Iris pigment epithelial cell (primary cell): ENCODE measurements at regions not wholly inside any gene's neighbourhood (a gene's known extent, or its start where the extent isn't known, plus 50 kb on each side); places are given as distances from the start of the nearest gene placed in this dataset.
"Not testable (repeated sequence)": the region's sequence is repeated elsewhere in the genome, so short reads cannot be mapped to it uniquely, and the experiment has no call there.

Source experiments
- DNase-seq: peaks from one replicate; pipeline ENCODE4 v3.0.0-alpha.2; 2011; ENCODE audit warnings: low read depth

DNA sequence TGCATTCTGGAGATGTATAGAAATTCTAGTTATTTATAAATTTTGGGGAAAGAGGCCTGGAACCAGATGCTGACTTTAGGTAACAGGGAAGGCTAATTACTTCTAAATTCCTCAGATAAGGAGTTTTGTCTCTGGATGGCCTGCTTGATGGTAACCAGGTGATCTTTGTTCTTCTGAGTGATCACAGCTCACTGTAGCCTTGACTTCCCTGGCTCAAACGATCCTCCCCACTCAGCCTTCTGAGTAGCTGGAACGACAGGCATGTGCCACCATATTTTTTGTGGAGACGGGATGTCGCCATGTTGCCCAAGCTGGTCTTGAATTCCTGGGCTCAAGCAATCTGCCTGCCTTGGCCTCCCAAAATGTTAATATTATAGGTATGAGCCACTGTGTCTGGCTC lies 54.4 kb upstream of the MSH6 start:
- no peak for DNase-seq

DNA sequence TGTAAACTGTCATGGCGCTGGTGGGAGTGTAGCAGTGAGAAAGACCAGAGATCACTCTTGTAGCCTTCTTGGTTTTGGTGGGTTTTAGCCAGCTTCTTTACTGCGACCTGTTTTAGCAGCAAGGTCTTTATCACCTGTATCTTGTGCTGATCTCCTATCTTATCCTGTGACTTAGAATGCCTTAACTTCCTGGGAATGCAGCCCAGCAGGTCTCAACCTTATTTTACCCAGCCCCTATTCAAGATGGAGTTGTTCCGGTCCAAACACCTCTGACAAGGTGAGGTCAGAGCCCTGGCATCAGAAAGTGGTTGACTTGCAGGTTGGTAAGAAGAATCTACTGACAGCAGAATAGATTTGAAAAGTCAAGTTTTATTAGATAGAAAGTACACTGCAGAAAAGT lies 55.0 kb upstream of the MSH6 start:
- no peak for DNase-seq

DNA sequence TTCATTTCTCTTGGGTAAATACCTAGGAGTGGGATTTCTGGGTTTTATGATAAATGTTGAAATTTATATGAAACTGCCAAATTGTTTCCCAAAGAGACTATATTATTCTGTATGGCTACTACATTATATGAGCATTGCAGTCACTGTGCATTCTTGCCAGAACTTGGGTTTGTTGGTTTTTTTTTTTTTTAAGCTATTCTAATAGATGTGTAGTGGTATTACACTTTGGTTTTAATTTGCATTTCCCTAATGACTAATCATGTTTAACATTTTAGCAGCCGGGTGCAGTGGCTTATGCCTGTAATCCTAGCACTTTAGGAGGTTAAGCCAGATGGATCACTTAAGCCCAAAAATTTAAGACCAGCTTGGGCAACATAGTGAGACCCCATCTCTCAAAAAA lies 56.0 kb upstream of the MSH6 start:
- DNase-seq, result not testable (repeated sequence)

DNA sequence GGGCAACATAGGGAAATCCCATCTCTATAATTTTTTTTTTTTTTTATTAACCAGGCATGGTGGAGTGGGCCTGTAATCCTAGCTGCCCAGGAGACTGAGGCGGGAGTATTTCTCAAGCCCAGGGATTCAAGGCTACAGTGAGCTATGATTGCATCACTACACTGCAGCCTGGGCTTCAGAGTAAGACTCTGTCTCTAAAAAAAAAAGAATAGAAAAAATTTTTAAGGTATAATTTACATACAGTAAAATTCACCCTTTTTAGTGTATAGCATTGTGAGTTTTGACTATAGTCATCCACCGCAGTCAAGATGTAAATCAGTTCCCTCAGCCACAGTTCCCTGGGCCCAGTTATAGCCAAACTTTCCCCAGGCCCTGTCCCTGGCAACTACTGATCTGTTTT lies 57.1 kb upstream of the MSH6 start:
- peak; percentile 72 for DNase-seq

DNA sequence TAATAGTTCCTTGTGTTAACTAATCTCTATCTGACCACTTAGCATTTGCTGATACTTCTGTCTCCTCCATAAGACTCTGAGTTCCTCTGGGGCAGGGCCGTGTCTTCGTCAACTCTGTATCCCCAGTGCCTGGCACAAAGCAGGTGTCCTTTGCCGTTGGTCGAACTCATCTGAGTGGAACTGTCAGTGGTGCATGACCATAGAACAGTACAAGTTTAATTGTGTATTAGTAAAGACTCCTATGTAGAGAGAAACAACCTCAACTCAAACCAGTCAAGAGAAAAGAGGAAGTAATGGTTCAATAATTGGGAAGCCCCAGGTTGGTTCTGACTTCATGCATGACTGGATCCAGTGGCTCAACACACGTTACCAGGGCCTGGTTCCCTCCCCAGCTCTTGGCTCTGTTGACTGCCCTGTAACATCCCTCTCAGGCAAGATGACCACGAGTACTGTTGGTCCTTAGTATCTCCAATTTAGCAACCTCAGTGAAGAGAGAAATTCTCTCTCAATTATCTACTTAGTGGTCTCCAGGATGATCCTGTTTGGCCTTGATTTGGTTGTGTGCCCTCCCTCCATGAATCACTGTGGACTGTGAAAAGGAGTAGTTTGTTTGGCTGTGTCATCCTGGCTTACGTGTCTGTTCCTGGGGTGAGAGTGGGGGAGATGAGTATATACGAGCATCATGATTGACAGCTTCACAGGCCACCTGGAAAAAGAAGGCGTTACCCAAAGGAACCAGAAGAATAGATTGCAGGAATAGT lies 58.5 kb upstream of the MSH6 start:
- DNase-seq, result peak; percentile 78

DNA sequence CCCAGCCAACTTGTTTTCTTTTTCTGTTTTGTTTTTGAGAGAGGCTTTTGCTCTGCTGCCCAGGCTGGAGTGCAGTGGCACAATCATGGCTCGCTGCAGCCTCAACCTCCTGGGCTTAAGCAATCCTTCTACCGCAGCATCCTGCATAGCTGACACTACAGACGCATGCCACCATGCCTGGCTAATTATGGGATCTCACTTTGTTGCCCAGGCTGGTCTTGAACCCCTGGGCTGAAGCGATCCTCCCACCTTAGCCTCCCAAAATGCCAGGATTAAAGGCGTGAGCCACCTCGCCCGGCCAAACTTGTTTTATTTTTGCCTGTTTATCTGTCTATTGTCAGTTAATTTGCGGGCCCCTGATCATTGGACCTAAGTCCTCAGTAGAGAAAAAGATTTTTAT lies 61.6 kb upstream of the MSH6 start:
- DNase-seq, result no peak

DNA sequence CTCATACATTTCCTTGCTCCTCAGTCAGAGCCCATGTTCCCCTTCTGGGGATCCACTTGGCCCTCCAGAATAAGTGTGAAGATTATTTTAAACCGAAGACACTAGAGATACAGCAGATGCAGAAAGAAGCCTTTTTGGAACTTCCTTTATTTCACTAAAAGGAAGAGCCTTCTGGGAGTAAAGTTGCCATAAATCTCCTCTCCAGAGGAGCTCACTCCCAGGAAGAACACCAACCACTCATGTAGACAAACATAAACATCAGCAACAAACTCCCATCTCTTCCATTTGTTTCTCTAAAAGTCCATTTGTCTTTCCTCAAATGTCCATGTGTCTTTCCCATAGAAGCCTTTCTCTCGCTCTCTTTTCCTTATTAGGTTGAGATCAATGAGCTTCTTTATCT lies 62.4 kb upstream of the MSH6 start:
- DNase-seq, result no peak

DNA sequence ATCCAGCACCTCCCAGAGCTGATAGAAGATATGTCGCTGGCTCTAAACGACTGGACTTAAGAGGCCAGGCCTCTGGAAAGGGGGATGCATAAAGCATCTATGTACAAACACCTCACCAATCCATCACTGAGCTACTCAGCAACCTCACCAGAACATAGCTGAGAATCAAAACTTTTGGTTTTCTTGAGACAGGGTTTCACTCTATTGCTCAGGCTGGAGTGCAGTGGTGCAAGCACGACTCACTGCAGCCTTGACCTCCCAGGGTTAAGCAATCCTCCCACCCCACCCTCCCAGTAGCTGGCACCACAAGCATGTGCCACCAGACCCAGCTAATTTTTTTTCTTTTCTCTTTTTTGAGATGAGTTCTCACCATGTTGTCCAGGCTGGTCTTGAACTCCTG lies 62.9 kb upstream of the MSH6 start:
- no peak for DNase-seq

DNA sequence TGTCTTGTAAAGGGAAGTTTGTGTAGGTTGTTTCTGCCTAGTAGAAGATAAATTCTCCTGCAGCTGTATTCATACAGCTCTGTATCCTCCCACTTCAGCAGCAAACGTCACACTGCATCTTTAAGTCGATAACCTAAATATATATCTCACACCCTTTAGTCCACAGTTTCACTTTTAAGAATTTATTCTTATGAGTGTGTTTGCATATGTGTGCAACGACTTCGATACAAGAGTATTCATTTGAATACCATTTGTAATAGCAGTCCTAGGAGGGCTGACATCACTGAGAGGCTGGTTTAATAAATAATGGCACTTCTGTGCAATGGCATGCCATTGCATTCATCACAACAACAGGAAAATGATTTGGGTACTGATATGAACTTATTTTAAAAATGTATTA lies 63.8 kb upstream of the MSH6 start:
- DNase-seq, result no peak

DNA sequence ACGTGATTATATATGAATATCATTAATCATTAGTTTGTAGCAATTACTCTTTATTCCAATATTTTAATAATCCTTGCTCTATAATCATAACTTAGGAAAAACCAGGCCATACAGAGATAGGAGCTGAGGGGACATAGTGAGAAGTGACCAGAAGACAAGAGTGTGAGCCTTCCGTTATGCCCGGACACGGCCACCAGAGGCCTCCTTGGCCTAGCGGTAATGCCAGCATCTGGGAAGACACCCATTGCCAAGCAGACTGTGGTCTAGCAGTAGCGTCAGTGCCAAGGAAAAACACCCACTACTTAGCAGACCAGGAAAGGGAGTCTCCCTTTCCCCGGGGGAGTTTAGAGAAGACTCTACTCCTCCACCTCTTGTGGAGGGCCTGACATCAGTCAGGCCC lies 66.6 kb upstream of the MSH6 start:
- DNase-seq, result not testable (repeated sequence)

DNA sequence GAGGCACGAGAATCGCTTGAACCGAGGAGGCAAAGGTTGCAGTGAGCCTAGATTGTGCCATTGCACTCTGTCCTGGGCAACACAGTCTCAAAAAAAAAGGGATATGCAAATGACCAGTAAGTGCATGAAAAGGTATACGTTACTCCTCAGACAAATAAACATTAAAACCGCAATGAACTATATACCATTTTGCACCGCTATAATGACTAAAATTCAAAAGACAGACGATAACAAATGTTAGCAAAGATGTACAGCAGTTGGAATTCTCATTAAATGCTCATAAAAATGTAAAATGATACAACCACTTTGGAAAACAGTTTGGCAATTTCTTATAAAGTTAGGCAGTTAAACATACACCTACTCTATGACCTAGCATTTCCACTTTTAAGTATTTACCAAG lies 67.4 kb upstream of the MSH6 start:
- no peak for DNase-seq

DNA sequence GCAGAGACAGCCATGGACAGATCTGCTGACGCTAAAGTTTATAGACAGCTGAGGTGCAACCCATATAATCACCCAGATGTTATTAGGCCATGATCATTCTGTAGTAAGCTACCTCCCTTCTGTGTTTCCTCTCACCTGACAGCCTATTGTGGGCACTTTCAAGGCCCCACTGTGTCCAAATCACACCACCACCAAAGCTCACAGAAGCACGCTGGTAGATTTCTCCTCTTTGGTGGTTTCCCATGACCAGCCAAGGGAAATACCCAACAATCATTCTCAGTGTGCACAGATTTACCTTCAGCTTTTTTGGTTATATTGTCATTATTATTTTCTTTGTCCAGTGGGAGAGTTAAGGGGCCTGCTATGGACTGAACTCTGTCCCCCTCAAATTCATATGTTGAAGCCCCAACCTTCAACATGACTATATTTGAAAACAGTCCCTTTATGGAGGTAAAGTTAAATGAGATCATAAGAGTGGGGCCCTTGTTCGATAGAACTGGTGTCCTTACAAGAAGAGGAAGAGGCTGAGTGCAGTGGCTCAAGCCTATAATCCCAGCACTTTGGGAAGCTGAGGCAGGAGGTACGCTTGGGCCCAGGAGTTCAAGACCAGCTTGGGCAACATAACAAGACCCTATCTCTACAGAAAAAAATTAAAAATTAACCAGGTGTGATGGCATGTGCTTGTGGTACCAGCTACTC lies 74.0 kb upstream of the MSH6 start:
- no peak for DNase-seq

DNA sequence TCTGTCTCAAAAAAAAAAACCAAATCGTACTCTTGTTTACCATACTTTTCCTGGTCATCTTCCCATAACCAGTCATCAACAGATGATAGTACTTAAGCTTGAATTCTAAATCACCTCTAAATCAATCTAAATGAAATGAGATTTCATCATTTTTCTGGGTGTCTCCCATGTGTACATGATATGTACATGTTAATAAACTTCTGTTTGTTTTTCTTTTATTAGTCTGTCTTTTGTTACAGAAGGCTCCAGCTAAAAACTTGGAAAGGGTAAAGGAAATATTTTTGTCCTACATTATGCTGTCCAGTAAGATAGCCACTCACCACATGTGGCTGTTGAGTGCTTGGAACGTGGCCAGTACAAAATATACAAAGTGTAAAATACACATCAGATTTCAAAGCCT lies 78.7 kb upstream of the MSH6 start:
- DNase-seq, result no peak

DNA sequence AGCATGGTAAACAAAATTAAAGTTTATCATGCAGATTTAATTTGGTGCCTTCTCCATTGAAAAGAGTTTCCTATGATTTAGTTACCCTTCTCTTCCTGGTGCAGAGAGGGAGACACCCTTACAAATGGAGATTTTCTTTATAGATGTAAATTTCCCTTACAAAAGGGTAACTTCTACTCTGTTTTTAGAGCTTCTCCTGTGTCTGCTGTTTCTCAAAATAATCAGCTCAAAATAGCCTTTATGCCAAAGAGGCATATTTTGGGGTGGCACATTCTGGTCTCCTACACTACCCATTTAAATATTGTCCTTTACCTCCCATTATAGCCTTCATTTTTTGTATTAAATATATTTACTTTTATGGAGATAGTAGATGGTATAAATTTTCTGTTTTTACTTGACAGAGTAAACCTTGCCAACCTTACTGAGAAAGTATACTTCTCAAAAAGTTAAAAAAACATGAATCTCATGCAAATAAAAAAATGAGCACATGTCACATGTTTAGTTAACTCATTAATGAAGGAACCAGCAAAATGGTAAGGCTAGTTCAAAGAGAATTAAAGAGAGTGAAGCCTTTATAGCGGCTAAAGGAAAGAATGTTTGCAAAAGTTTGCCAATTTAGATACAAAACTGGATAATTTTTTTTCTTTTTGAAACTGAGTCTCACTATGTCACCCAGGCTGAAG lies 83.3 kb upstream of the MSH6 start:
- no peak for DNase-seq

DNA sequence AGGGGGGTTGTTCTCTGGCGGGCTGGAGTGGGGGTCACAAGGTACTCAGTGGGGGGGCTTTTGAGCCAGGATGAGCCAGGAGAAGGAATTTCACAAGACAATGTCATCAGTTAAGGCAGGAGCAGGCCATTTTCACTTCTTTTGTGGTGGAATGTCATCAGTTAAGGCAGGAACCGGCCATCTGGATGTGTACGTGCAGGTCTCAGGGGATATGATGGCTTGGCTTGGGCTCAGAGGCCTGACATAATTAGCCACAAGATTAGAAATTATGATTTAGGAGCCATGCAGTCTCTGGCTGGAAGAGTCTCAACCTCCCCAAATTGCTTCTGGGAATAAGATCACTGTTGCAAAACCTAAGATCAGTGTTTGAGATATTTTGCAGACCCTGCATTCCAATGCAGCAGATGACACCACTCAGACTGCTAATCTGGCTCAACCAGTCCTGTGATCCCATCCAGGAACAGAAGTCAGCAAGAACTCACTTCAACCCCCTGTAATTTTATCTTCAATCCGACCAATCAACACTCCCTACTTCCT lies 84.4 kb upstream of the MSH6 start:
- DNase-seq, result not testable (repeated sequence)

DNA sequence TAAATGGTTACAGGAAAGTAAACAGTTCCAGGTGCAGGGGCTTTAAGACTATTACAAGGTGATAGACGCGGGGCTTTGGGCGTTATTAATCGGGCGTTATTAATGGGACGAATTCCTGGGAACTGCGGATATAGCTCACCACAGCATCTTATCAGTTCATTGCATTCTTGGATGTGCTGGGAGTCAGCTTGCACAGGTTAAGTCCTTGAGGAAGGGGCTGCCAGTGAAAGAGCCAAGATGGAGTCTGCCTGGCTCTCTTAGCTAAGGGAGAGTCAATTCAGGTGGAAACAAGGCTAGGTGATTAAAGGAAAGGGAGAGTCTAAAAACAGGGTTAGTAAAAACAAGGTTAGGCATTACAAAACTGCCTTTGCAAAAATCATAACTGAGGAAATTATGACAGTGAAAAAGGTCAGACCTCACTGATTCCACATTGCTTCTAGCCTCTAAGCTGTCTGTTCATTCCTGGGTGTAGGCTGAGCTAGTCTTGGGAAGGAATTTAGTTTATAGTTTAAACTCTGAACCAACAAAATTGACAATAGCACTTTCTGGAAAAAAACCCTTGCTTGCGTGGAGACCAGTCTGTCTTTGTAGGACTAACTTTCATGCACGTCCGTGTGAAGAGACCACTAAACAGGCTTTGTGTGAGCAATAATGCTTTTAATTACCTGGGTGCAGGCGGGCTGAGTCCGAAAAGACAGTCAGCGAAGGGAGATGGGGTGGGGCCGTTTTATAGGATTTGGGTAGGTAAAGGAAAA lies 85.1 kb upstream of the MSH6 start:
- not testable (repeated sequence) for DNase-seq

DNA sequence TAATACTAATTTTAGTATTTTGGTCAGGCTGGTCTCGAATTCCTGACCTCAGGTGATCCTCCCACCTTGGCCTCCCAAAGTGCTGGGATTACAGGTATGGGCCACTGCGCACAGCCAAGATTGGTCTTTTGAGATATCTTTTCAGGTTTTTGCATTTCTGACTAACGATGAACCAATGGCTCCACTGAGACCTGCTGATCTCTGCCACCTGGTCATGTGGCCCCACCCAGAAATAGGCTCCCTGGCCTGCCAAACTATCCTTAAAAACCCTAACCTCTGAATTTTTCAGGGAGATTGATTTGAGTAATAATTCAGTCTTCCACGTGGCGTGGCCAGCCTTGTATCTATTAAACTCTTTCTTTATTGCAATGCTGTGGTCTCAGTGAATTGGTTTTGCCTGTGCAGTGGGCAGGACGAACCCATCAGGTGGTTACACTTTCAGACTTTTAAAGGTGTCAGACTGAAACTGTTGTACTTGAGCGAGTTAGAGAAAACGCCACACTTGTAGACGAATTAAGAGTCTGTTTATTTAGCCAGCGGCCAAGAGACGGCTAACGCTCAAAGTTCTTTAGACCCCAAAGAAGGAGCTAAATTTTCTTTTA lies 85.8 kb upstream of the MSH6 start:
- no peak for DNase-seq

DNA sequence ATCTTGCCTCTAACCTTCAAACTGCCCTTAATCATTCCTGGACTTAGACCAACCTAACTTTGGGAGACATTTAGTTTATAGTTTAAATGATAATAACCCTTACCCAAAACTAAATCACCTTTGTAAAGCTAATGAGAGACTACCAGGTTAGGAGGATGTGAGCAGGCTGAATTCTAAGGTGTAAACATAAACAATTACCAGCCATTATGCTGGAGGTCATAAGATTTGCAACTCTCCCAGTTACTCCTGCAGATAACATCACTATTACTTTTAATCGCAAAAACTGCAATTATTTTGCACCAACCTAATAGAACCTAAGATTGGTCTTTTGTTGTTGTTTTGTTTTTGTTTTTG lies 86.5 kb upstream of the MSH6 start:
- DNase-seq, result no peak

DNA sequence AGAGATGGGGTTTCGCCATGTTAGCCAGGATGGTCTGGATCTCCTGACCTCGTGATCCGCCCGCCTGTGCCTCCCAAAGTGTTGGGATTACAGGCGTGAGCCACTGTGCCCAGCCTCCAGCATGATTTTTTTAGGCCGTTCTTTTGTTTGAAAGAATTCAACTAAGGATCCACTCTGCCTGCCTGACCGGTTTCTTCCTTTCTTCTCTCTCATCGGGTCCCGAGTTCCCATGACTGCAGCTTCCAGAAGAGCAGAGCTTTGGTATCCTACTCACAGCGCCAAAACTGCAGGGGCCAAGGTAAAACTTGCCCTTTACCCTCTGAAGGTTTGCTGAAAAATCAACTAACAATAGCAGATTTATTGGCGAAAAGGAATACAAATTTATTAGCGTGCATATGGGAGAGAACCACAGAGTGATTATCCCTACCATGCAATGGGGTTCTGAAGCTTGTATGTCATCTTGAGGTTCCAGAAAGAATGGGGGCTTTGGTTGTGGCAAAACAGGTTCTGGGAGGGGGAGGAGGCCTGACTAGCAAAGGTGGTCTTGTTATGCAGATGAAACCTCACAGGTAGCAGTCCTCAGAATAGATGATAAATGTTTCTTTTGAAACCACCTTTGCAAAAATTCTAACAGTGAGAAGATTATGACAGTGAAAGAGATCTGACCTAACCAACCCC lies 87.0 kb upstream of the MSH6 start:
- DNase-seq, result no peak

DNA sequence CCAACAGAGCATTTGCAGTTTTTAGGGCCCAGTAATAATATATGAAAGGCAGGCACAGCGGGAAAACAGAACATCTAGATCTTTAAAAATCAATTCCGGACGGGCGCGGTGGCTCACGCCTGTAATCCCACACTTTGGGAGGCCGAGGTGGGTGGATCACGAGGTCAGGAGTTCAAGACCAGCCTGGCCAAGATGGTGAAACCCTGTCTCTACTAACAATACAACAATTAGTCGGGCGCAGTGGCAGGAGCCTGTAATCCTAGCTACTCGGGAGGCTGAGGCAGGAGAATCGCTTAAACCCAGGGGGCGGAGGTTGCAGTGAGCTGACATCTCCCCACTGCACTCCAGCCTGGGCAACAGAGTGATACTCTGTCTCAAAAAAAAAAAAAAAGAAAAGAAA lies 88.5 kb upstream of the MSH6 start:
- not testable (repeated sequence) for DNase-seq

DNA sequence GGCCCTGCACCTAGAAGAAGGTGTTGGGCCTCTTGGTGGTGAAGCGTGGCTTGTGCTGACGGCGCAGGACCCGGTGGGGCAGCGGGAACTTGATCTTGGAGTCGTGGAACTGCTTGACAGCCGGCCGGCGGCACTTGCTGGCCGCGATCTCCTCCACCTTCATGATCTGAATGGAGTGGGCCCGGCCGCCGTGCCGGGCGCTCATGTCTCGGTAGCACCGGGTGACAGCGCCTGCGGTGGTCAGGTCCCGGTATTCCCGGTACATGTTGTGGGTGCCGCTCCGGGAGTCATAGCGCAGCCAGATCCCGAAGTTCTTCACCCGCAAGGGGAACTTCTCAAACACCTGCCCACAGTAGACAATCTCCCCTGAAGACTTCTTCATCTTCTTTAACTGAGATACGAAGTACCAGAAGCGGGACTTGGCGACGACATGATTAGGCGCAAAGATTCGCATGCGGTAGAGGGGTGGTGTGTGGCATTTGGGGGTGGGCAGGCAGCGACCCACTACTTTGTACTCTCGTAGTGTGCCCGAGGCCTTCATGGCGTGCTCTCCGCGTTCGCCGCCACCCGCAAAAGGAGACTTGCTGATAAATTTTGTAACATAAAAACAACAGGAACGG lies 92.1 kb upstream of the MSH6 start:
- DNase-seq, result not testable (repeated sequence)
